PFSK-1 (cell line): ENCODE measurements at regions not wholly inside any gene's neighbourhood (a gene's known extent, or its start where the extent isn't known, plus 50 kb on each side); places are given as distances from the start of the nearest gene placed in this dataset.

ENCODE experiments used
- POLR2AphosphoS5 ChIP-seq: IDR thresholded peaks from 2 replicates; pipeline ENCODE4 v1.6.1; 2012; ENCODE audit warnings: low read depth, mild to moderate bottlenecking, control low read depth, low read length, moderate library complexity
- SIN3A ChIP-seq: IDR thresholded peaks from 2 replicates; pipeline ENCODE4 v1.6.1; 2012; ENCODE audit warnings: mild to moderate bottlenecking, low read length, moderate library complexity, borderline replicate concordance; ENCODE audit not compliant: insufficient read depth
- TAF1 ChIP-seq: IDR thresholded peaks from 2 replicates; pipeline ENCODE4 v1.6.1; 2012; ENCODE audit warnings: low read length, control low read depth, borderline replicate concordance; ENCODE audit not compliant: insufficient read depth

DNA sequence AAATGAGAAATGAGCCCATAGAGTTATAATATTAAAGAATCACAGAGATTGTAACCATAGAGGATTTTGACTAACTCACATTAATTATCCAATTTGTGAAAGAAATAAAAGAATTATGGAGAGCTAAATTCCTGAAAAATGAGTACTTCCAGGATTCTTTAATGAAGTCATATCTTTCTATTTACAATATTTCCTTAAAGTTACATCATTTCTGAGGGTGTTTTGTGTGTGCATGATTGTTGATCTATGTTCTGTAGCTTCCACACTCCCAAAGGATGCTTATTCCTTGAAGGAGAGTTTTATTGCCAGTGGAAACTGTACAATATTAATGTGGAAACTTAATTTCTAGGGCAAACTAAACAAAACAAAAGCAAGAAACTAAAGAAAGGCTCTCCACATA lies 299.6 kb downstream of the MDFIC start:
- TF ChIP-seq POLR2AphosphoS5 = no peak
- no peak for TF ChIP-seq TAF1
- no peak for TF ChIP-seq SIN3A
